Activated CD8-positive, alpha-beta memory T cell treated with anti-CD3 and anti-CD28 coated beads, Interleukin-2, amount 10 ng/mL, durations not matched to agents 7 days and 5 days (primary cell): ENCODE measurements at regions not wholly inside any gene's neighbourhood (a gene's known extent, or its start where the extent isn't known, plus 50 kb on each side); places are given as distances from the start of the nearest gene placed in this dataset.
"Not testable (repeated sequence)": the region's sequence is repeated elsewhere in the genome, so short reads cannot be mapped to it uniquely, and the experiment has no call there.

Experiments
- ATAC-seq: fragments of 150-1000 bp; cut with Tn5 transposase; one replicate; pipeline ENCODE4 v1.10.0; 2021; ENCODE audit warnings: moderate library complexity
- CTCF ChIA-PET: fragments of 350-600 bp; sonication (Branson Sonifier 250); formaldehyde crosslinking; loops from one replicate; lab custom pipeline; 2021; ENCODE audit warnings: antibody characterized with exemption; lab: Charles Lee
- DNase-seq: peaks from one replicate; pipeline ENCODE4 v3.0.0-alpha.2; 2020
- H3K27ac Mint-ChIP-seq: one replicate; pipeline ENCODE4 v1.8.0; 2021; ENCODE audit warnings: mild to moderate bottlenecking, mixed read lengths
- H3K27me3 Mint-ChIP-seq: one replicate; pipeline ENCODE4 v1.8.0; 2021; ENCODE audit warnings: mixed read lengths
- H3K36me3 Mint-ChIP-seq: one replicate; pipeline ENCODE4 v1.8.0; 2021; ENCODE audit warnings: mild to moderate bottlenecking, mixed read lengths
- H3K4me1 Mint-ChIP-seq: one replicate; pipeline ENCODE4 v1.8.0; 2021; ENCODE audit warnings: mixed read lengths
- H3K4me3 Mint-ChIP-seq: one replicate; pipeline ENCODE4 v1.8.0; 2021; ENCODE audit warnings: mild to moderate bottlenecking, moderate library complexity, mixed read lengths
- H3K9me3 Mint-ChIP-seq: one replicate; pipeline ENCODE4 v1.8.0; 2022; ENCODE audit warnings: low read depth, mixed read lengths

DNA sequence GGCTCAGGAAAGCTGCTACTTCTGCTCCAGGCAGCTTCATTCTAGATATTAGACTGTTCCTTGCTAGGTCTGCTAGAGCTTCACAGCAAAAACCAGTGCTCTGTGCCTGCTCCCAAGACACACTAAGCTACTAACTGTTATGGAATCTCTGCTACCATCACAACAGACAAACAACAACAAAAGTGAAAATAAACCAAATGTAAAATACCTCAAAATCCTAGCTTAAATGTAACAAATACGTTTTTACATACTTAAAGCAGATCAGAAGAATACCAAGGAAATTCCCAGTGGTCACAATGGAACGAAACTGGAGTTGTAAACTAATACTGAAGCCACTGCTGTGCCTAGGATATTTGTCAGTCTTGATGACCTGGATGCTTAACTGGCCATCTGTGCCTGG lies 84.6 kb upstream of the EZR start:
- H3K27me3 Mint-ChIP-seq: no peaks in the 10 kb centered on the region
- ATAC-seq (no peak), DNase-seq (no peak)
- no peak overlapping the region for H3K27ac Mint-ChIP-seq
- H3K9me3 Mint-ChIP-seq: peaks cover 22% of the 10 kb centered on the region
- CTCF ChIA-PET: interaction anchor here (1.0 to 1.4 kb wide), 2 partner anchors 9 to 21 kb away, joined by 3 read pairs; no protein-coding TSS in a partner anchor
- peaks cover 12% of the 10 kb centered on the region for H3K36me3 Mint-ChIP-seq
- H3K4me1 Mint-ChIP-seq: no peaks in the 10 kb centered on the region
- no peak overlapping the region for H3K4me3 Mint-ChIP-seq

DNA sequence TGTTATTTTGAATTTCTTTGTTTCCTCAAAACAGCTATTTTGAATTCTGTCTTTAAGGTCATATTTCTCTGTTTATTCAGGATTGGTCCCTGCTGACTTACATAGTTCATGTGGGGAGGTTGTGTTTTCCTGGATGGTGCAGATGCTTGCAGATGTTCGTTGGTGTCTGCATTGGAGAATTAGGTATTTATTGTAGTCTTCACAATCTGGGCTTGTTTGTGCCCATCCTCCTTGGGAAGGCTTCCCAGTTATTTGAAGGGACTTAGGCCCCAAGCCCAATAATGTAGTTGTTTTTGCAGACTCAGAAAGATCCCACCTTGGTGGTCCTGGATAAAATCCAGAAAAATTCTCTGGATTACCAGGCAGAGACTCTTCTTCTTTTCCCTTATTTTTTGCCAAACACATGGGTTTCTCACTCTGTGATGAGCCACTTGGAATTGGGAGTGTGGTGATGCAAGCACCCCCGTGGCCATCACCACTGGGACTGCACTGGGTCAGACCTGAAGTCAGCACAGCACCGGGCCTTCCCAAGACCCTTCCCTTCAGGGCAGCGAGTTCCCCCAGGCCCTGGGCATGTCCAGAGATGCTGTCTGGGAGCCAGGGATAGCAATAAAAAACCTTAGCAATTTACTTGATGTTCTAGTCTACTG lies 81.6 kb upstream of the EZR start:
- CTCF ChIA-PET: no interaction called here
- H3K27me3 Mint-ChIP-seq: no peaks in the 10 kb centered on the region
- DNase-seq (no peak), ATAC-seq (no peak)
- H3K27ac Mint-ChIP-seq: no peak overlapping the region
- H3K4me1 Mint-ChIP-seq: no peaks in the 10 kb centered on the region
- H3K4me3 Mint-ChIP-seq: no peak overlapping the region
- H3K36me3 Mint-ChIP-seq: peaks cover 11% of the 10 kb centered on the region
- H3K9me3 Mint-ChIP-seq: peaks cover 13% of the 10 kb centered on the region

DNA sequence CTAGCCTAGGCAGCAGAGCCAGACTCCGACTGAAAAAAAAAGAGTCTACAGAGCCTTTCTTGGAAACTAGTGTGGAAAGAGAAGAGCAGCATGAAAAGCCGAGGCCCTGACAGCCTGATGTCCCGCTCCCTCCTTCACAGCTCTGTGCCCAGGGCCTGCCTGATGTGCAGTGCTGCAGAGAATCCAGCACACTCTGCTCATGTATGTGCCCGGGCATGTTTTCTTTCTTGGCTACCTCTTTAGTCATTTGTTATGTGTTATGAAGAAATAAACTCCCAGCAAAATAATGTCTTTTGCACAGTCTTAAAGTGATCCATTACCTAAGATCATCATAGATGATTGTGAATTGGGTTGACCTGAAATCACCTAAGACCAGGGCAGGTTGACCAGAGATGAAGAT lies 78.1 kb upstream of the EZR start:
- Mint-ChIP-seq H3K4me3 (no peak overlapping the region), H3K27me3 (no peaks in the 10 kb centered on the region), H3K27ac (no peak overlapping the region), H3K4me1 (no peaks in the 10 kb centered on the region), H3K9me3 (no peaks in the 10 kb centered on the region), H3K36me3 (no peaks in the 10 kb centered on the region)
- CTCF ChIA-PET: no interaction called here
- DNase-seq (no peak), ATAC-seq (no peak)

DNA sequence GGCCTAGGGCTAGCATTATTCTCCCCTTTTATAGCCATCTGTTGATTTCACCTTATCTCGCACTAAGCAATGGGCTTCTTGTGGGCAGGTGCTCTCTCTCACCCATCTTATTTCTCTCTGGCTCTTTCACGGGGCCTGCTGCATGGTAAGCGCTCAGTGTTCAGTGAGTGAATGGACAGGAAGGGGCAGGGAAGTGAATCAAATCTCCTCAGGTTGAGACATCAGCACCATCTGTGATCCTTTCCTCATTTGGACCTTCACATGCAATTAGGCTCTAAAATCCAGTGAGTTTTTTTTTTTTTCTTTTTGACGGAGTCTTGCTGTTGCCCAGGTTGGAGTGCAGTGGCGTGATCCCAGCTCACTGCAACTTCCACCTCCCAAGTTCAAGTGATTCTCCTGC lies 76.5 kb upstream of the EZR start:
- ATAC-seq (no peak), DNase-seq (no peak)
- Mint-ChIP-seq H3K36me3 (no peaks in the 10 kb centered on the region), H3K4me1 (no peaks in the 10 kb centered on the region), H3K27me3 (no peaks in the 10 kb centered on the region), H3K9me3 (no peaks in the 10 kb centered on the region), H3K27ac (no peak overlapping the region), H3K4me3 (no peak overlapping the region)
- CTCF ChIA-PET: interaction anchor here (0.7 to 1.1 kb wide), 2 partner anchors 9 to 23 kb away, joined by 3 read pairs; no protein-coding TSS in a partner anchor

- CTCF ChIA-PET: no interaction called here
These were observed 75.0 kb upstream of the EZR start for GRCh38 chr6:158894193-158894592.

DNA sequence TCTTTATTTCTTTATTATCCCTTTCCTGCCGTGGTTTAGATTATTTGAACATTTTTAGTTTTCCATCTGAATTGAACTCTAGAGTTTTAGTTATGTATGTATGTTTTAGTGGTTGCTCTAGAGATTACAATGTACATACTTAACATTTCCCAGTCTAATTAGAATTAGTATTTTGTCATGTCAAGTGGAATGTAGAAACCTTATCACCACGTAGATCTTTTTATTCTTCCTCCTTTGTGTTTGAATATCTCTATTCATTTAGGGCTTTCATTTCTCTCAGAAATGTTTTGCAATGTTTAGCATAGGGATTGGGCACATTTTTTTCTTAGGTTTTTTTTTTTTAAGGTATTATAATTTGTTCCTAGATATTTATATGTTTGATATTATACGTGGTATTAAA lies 73.1 kb upstream of the EZR start:
- no peaks in the 10 kb centered on the region for H3K4me1 Mint-ChIP-seq
- CTCF ChIA-PET: no interaction called here
- ATAC-seq (no peak), DNase-seq (no peak)
- no peak overlapping the region for H3K27ac Mint-ChIP-seq
- no peaks in the 10 kb centered on the region for H3K9me3 Mint-ChIP-seq
- peaks cover 2% of the 10 kb centered on the region for H3K27me3 Mint-ChIP-seq
- H3K36me3 Mint-ChIP-seq: no peaks in the 10 kb centered on the region
- H3K4me3 Mint-ChIP-seq: no peak overlapping the region

More at GRCh38 chr6:158894193-158894592, 75.0 kb upstream of the EZR start:
- Mint-ChIP-seq H3K36me3 (no peaks in the 10 kb centered on the region), H3K4me1 (no peaks in the 10 kb centered on the region), H3K9me3 (no peaks in the 10 kb centered on the region), H3K27me3 (no peaks in the 10 kb centered on the region), H3K27ac (no peak overlapping the region), H3K4me3 (no peak overlapping the region)
- DNase-seq (no peak), ATAC-seq (no peak)

DNA sequence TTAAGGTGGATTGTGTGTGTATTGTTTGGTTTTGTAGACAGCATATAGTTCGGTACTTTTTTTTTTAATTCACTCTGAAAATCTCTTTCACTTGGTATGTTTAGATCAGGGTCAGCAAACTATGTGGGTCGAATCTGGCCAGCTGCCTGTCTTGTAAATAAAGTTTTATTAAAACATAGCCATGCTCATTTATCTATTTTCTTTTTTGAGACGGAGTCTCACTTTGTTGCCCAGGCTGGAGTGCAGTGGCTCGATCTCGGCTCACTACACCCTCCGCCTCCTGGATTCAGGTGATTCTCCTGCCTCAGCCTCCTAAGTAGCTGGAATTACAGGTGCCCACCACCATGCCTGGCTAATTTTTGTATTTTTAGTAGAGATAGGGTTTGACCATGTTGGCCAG lies 72.4 kb upstream of the EZR start:
- H3K27ac Mint-ChIP-seq, H3K9me3 Mint-ChIP-seq, H3K4me3 Mint-ChIP-seq, CTCF ChIA-PET, H3K4me1 Mint-ChIP-seq, ATAC-seq, H3K36me3 Mint-ChIP-seq, DNase-seq, H3K27me3 Mint-ChIP-seq: not testable (repeated sequence)

DNA sequence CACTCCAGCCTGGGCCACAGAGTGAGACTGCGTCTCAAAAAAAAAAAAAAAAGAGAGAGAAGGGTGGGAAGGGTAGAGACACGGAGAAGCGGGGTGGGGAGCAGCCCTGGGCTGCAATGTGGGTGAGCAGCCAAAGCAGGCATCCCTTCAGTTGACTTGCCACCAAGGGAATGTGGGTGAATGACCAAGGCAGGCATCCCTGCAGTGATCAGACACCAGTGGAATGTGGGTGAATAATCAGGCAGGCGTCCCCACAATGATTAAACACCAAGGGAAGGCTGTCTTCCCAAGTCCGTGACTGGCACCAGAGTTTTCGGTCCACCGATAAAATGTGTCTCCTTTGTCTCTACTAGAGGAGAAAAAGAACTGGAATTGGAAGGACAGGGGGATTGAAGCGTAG lies 69.0 kb upstream of the EZR start:
- H3K27me3 Mint-ChIP-seq, H3K27ac Mint-ChIP-seq, ATAC-seq, H3K9me3 Mint-ChIP-seq, DNase-seq, H3K36me3 Mint-ChIP-seq, H3K4me1 Mint-ChIP-seq, CTCF ChIA-PET, H3K4me3 Mint-ChIP-seq: not testable (repeated sequence)

DNA sequence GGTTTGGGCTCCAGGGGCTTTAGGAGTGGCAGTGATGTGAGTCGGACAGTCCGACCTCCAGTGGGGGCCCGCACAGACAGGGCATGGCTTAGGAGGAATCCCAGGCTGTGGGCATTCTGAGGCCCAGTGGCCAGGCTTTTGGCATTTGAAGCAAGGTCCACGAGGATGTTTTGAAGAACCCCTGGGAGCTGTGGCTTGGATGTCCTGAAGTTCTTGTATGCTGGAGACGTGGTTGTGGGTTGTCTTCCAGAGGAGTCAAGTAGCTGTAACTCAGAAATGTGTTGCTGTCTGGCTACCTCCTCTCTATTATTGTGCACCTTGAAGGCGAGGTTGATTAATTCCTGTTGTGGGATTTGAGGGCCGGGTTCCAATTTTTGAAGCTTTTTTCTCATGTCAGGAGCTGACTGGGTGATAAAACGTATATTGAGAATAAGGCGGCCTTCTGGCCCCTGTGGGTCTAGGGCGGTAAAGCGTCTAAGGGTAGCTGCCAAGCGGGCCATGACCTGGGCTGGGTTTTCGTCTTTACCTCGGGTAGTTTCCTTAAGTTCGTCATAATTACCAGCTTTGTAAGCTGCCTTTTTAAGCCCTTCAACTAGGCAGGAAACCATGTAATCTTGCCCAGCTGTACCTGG lies 67.3 kb upstream of the EZR start:
- CTCF ChIA-PET, H3K27ac Mint-ChIP-seq, ATAC-seq, DNase-seq, H3K36me3 Mint-ChIP-seq, H3K27me3 Mint-ChIP-seq, H3K4me3 Mint-ChIP-seq, H3K4me1 Mint-ChIP-seq, H3K9me3 Mint-ChIP-seq: not testable (repeated sequence)

- CTCF ChIA-PET: interaction anchor here (1.0 kb wide), 2 partner anchors 22 to 91 kb away, joined by 3 to 6 read pairs; no protein-coding TSS in a partner anchor
- not testable (repeated sequence) for H3K9me3 Mint-ChIP-seq, H3K27ac Mint-ChIP-seq, DNase-seq, H3K27me3 Mint-ChIP-seq, H3K4me3 Mint-ChIP-seq, ATAC-seq
- H3K4me1 Mint-ChIP-seq: peaks cover 17% of the 10 kb centered on the region
- H3K36me3 Mint-ChIP-seq: peaks cover 17% of the 10 kb centered on the region
These were observed 62.7 kb upstream of the EZR start for GRCh38 chr6:158881884-158882283.

DNA sequence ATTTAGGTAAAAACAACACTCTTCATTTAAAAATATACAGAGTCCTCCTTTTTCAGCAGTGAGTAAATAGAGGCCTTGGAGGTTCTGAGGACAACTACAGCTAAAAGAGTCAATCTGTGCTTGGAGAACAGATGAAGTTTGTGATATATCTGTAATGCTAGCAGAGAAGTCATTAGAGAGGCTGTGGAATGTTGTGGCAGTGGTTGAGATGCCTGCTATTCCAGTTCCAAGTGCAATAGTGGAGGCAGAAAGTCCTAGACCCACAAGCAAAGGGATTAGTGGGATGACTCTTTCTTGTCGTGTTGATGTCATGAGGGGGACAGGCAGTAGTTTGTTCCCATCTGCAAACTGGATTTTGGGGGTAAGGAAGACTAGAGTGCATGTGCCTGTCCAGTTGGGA lies 62.1 kb upstream of the EZR start:
- not testable (repeated sequence) for ATAC-seq, H3K27ac Mint-ChIP-seq
- CTCF ChIA-PET: interaction anchor here (1.0 kb wide), 1 partner anchor 11 kb away, joined by 3 read pairs; no protein-coding TSS in a partner anchor

GRCh38 chr6:158879180-158879579 lies 60.0 kb upstream of the EZR start:
- DNase-seq (peak; percentile 90), ATAC-seq (peak; percentile 97)
- peak overlapping the region; percentile 52 for H3K27ac Mint-ChIP-seq
- H3K27me3 Mint-ChIP-seq: no peaks in the 10 kb centered on the region
- no peak overlapping the region for H3K4me3 Mint-ChIP-seq
- CTCF ChIA-PET: no interaction called here
- peaks cover 19% of the 10 kb centered on the region for H3K4me1 Mint-ChIP-seq
- peaks cover 7% of the 10 kb centered on the region for H3K9me3 Mint-ChIP-seq
- H3K36me3 Mint-ChIP-seq: peaks cover 22% of the 10 kb centered on the region

More for the DNA sequence above, 62.1 kb upstream of the EZR start:
- not testable (repeated sequence) for H3K4me3 Mint-ChIP-seq, DNase-seq, H3K27me3 Mint-ChIP-seq, H3K9me3 Mint-ChIP-seq
- Mint-ChIP-seq H3K36me3 (peaks cover 19% of the 10 kb centered on the region), H3K4me1 (peaks cover 17% of the 10 kb centered on the region)

GRCh38 chr6:158877716-158878115 lies 58.5 kb upstream of the EZR start:
- ATAC-seq (no peak), DNase-seq (no peak)
- H3K9me3 Mint-ChIP-seq: peaks cover 7% of the 10 kb centered on the region
- no peak overlapping the region for H3K4me3 Mint-ChIP-seq
- no peak overlapping the region for H3K27ac Mint-ChIP-seq
- H3K27me3 Mint-ChIP-seq: peaks cover 3% of the 10 kb centered on the region
- peaks cover 21% of the 10 kb centered on the region for H3K4me1 Mint-ChIP-seq
- CTCF ChIA-PET: no interaction called here
- peaks cover 25% of the 10 kb centered on the region for H3K36me3 Mint-ChIP-seq

DNA sequence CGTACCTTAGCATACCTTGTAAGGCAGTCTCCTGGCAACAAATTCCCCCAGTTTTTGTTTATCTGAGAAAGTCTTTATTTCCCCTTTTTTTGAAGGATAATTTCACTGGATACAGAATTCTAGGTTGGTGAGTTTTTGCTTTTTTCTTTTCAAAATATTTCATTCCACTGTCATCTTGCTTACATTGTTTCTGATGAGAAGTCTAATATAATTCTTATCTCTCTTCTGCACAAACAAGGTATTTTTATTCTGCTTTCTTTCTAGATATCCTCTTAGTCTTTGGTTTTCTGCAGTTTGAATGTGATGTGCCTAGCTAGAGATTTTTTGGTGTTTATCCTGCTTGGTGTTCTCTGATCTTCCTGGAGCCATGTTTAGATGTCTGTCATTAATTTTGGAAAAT lies 57.7 kb upstream of the EZR start:
- Mint-ChIP-seq H3K4me3 (no peak overlapping the region), H3K4me1 (peaks cover 21% of the 10 kb centered on the region), H3K9me3 (peaks cover 7% of the 10 kb centered on the region), H3K27ac (no peak overlapping the region), H3K36me3 (peaks cover 25% of the 10 kb centered on the region), H3K27me3 (peaks cover 3% of the 10 kb centered on the region)
- ATAC-seq (no peak), DNase-seq (no peak)
- CTCF ChIA-PET: no interaction called here
